ENCODE measurements at regions not wholly inside any gene's neighbourhood (a gene's known extent, or its start where the extent isn't known, plus 50 kb on each side); places are given as distances from the start of the nearest gene placed in this dataset.
"Not testable (repeated sequence)": the region's sequence is repeated elsewhere in the genome, so short reads cannot be mapped to it uniquely, and the experiment has no call there.

GRCh38 chr3:95717048-95717447, 1097.3 kb upstream of the EPHA6 start:
- DNase-seq, result no peak

- DNase-seq, result no peak
These were observed 1096.2 kb upstream of the EPHA6 start for GRCh38 chr3:95718168-95718567.

DNA sequence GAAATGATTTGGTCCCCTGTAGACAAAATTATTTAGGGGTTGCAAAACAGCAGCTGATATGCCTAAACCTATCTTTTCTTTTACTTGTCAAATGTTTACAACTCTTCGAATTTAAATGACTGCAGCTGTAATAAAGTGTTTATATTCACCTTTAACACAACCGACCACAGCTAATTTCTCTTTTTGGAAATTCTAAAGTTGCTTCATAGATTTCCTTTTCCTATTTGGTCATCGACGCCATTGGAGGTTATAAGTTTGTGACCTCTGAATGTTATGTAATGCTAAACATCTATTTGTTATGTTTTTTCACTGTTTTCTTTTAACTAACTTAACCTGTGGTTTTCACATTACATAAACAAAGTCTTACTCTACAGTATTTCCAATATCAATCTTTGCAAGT, 1094.9 kb upstream of the EPHA6 start:
- DNase-seq, result no peak

DNA sequence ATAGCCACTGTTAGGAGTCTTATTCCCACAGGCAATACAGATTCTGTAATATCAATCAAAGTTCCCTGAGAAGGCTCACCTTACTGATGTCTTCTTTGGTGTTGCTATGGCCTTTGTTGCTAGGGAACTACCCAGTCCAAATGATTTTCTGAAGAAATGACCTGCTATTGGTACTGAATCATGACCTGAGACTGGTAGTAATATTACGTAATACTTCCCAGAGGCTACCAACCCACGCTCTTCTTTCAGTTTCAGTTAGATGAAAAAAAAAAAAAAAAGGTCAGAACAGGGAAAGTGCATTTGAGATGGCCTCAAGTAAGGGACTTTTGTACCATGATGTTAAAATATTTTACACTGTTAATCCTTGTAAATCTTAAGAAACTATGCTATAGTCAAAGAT, 1092.5 kb upstream of the EPHA6 start:
- DNase-seq, result no peak

DNA sequence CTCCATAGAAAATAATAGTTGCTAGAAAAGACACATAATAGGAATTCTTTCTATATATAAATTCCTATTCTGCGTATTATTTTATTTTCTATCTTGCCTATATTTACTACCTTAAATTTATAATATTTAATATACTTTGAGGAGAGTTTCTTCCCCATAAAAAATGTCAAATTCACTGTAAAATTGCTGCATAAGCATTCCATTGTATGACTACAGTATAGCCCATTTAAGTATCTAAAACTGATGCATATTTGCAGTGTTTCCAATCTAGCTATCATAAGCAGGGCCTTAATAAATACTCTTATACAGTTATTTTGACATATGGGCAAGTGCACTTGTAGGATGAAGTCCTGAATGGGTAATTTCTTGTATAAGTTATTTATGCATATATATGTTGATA, 1088.6 kb upstream of the EPHA6 start:
- no peak for DNase-seq

- no peak for DNase-seq
These were observed 1082.6 kb upstream of the EPHA6 start for GRCh38 chr3:95731753-95732152.

DNA sequence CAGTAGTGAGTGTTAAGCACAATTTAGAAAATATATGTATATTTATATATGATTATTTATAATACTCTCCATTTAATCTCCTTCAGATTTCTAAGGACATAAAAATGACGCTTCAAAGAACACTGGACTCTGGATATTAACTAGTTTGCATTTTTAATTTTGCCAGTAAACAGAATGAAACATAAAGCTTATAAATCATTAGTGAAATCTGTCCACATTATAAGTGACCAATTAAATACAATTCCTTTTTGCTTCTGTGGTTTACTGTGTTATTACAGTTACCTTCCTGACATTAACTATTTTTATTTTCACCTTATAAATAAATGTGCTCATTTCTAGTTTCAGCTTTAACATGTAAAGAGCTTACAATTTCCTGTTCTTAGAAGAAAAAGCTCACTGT, 1081.1 kb upstream of the EPHA6 start:
- DNase-seq, result no peak

DNA sequence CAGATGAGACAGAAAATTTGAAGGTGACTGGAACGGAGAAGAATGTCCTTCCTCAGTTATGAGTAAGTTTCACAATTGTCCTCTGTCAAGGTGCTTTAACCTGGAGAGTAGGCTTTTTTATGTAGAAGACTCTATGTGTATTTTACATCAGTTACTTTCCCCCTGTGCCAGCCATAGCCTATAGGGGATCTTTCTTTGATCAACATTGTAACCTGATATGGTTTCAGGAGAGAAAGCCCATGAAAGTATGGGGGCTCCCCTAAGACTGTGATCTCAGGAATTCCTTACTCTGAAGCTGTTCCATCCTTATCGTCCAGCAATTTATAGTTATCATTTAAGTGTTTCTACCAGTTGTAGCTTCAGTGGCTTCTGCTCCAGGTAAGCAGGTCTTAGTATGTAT, 1076.3 kb upstream of the EPHA6 start:
- DNase-seq, result no peak

DNA sequence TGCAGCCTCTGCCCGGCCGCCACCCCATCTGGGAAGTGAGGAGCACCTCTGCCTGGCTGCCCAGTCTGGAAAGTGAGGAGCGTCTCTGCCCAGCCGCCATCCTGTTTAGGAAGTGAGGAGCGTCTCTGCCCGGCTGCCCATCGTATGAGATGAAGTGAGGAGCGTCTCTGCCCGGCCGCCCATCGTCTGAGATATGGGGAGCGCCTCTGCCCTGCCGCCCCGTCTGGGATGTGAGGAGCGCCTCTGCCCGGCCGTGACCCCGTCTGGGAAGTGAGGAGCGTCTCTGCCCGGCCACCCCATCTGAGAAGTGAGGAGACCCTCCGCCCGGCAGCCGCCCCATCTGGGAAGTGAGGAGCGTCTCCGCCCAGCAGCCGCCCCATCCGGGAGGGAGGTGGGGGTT, 1069.5 kb upstream of the EPHA6 start:
- not testable (repeated sequence) for DNase-seq

DNA sequence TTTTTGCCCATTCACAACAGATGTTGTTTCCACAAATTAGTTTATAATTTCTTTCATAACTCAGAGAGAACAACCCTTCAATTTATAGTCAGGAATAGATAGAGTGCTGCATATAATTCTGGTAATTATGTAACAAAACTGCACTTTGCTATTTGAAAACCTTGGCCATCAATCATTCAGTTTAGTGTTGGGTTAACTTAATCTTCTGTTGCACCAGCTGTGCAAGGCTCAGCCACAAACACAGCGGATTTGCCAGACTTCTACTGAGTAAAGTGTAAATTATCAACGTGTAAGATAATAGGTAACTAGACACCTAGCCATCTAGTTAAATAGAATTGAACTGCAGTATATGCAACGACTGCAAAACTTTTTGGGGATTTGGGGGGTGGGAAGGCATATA, 1064.3 kb upstream of the EPHA6 start:
- no peak for DNase-seq

DNA sequence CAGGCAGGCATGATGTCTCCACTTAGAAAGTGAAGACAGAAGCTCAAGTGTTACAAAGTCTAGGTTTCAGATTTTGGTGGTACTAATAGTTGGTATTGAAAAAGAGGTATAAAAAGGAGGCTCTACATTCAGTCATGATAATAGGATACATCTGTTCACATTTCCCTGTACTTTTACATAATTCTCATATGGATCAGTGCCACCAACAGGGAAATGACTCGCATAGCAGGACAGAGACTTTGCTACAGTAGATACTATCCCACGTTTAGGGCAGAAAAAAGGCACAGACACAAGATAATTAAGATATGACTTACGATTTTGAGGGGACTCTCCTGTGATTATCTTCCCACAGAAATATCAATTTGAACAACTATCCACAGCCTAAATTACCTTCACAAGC, 1062.9 kb upstream of the EPHA6 start:
- DNase-seq, result no peak

DNA sequence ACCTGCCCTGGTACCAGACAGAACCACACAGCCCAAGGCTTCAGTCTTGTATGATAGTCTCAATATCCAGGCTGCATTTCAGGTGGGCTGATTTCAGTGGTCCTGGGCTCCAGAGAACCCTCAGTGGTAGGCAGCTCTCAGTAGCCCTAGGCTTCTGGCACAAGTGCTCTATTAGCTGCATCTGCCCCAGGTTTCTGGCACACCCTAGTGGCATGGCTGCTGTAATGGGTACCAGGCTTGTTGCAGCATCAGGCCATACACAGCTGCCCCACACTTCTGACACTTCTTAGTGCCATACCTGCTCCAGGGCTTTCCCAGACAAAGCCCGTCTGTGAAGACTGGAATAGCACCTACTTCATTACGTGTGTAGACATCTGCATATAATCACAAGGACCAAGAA, 1062.2 kb upstream of the EPHA6 start:
- no peak for DNase-seq

DNA sequence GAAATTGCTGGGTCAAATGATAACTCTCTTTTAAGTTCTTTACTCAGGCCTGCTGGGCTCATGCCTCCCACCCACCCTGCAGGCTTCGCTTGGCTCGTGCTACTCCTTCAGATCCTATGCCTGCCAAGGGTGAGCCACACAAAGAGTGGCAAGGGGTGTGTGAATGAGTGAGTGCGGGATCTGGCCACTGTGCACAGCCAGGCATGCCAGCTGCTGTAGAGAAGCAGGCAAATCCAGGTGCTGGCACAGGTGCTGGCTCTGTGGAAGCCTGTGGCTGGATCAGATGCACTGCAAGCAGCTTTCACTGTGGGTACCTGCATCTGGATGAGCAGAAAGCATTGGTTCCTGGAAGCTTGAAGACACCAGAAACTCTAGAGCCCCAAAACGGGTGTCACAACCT, 1055.7 kb upstream of the EPHA6 start:
- DNase-seq, result no peak

DNA sequence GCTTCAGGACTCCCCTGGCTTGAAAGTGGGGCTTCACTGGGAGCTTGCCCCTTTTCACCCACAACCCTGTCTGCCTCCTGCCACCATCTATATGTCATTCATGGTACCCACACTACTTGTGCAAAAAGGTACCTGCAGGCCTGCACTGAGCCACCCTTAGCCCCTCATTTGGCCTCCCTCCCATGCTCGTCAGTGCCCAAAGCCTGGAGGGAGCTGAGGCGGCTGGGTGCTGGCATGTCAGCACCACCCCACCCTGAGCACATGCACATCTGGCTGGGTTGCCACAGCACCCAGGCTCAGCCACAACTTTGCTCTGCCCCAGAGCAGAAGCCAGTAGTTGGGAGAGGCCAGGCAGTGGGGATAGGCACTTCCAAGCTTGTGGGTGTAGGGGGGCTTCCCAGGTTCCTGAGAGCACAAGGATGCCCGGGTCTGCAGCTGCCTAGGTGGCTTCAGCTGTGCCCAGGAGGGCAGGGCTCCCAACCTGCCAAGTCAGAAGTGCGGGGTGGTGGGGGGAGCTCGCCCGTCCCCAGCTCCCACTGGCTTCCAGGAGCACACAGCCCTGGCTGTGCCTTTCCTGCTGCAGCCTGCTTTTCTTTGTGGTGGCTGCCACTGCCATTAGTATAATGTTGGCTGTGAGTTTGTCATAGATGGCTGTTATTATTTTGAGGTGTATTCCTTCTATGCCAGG, 1054.6 kb upstream of the EPHA6 start:
- DNase-seq, result no peak

DNA sequence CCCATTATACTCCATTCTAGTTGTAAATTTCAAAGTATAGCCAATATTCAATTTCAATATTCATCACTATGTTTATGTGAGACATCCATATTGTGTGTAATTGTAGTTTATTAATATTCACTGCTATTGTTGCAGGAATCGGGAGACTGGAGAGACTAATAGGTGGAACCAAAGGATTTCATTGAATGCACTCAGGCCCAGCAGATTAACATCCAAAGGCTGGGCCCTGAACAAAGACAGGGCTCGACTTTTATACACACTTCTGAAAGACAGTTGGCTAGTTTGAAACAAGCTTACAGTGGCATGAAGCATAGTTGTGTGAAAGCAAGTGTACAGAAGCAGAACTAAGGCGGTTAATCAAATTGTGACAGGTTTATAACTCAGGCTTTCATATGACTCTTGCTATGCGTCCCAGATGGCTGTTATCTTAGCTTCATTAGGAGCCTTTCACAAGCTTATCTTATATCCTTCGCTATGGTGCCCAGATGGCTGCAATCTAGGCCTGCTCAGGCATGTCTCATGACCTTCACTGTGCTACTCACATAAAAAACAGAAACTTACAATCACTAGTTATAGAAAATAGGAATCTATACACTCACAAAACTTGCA, 1038.8 kb upstream of the EPHA6 start:
- DNase-seq, result no peak

GRCh38 chr3:95781598-95781997, 1032.8 kb upstream of the EPHA6 start:
- no peak for DNase-seq

GRCh38 chr3:95789111-95789510, 1025.3 kb upstream of the EPHA6 start:
- no peak for DNase-seq

- no peak for DNase-seq
These were observed 1017.3 kb upstream of the EPHA6 start for GRCh38 chr3:95797081-95797480.

DNA sequence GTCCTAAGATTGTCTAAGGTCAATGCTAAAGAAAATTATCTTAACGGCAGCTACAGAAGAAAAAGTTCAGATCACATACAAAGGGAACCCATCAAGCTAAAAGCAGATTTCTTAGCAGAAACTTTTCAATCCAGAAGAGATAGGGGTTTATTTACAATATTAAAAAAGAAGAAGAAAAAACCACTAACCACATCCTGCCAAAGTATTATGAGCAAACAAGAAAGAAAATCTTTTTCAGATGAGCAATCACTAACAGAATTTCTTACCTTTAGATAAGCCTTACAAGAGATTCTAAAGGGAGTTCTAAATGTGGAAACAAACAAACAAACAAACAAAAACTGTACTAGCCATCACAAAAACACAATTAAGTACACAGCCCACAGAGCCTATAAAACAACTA, 1015.8 kb upstream of the EPHA6 start:
- no peak for DNase-seq

DNA sequence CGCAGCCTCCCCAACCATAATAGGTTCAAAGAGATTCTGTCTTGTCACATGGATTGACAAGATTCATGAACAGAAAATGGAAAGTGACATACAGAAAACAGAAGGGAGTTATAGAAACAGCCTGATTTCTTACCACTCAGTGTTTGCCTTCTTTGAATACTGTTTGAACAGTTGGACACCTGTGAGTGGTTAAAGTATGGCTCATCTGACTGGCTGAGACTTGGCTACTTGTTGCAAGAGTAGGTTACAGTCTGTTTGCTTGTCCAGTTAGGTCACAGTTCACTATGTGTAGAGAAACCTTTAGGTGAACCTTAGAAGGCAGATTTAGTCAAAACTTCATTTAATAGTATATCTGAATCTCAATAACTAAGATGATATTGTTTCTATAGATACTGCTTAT, 1003.9 kb upstream of the EPHA6 start:
- no peak for DNase-seq

GRCh38 chr3:95813244-95813643, 1001.1 kb upstream of the EPHA6 start:
- DNase-seq, result no peak

GRCh38 chr3:95815828-95816227, 998.6 kb upstream of the EPHA6 start:
- DNase-seq, result no peak

- no peak for DNase-seq
These were observed 988.0 kb upstream of the EPHA6 start for GRCh38 chr3:95826419-95826818.

DNA sequence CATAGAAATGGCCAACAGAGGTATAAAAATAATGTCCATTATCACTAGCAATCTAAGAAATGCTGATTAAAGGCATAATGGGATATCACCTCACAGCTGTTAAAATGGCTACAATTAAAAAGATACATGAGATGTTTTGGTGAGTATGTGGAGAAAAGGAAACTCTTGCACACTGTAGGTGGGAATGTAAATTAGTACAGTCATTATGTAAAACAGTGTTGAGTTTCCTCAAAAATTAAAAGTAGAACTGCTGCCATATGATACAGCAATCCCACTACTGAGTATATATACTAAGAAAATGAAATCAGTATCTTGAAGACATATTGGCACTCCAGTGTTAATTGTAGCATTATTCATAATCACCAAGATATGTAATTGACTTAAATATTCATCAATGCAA, 982.2 kb upstream of the EPHA6 start:
- no peak for DNase-seq

DNA sequence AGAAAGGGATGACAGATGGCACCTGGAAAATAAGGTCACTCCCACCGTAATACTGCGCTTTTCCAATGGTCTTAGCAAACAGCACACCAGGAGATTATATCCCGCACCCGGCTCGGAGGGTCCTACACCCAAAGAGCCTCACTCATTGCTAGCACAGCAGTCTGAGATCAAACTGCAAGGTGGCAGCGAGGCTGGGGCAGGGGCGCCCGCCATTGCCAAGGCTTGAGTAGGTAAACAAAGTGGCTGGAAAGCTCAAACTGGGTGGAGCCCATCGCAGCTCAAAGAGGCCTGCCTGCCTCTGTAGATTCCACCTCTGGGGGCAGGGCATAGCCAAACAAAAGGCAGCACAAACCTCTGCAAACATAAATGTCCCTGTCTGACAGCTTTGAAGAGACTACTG, 953.8 kb upstream of the EPHA6 start:
- not testable (repeated sequence) for DNase-seq
